Stomach (tissue), 8 donors: ENCODE measurements at regions not wholly inside any gene's neighbourhood (a gene's known extent, or its start where the extent isn't known, plus 50 kb on each side); places are given as distances from the start of the nearest gene placed in this dataset.

Source experiments
- DNase-seq, 2 donors: peaks; one replicate each; pipeline versions ENCODE4 v3.0.0 to v3.0.0-alpha.2; 2013 to 2019
- H3K27ac ChIP-seq, 5 donors: fragments of 200-600 bp in 4 of 5; sonication (generic) in 4 of 5; one replicate each; pipeline ENCODE4 v1.5.1; 2013 to 2019; ENCODE audit warnings: mild to moderate bottlenecking in 1 of 5, moderate library complexity in 1 of 5
- H3K27me3 ChIP-seq, 3 donors: fragments of 200-600 bp; sonication (generic); one replicate each; pipeline ENCODE4 v1.5.1; 2017 to 2019; ENCODE audit warnings: mixed run types in 1 of 3
- H3K36me3 ChIP-seq, 4 donors: fragments of 200-600 bp; sonication (generic); 1 replicate in 3 of 4; 2 replicates in 1 of 4; pipeline ENCODE4 v1.5.1; 2016 to 2019
- H3K4me1 ChIP-seq, 4 donors: fragments of 200-600 bp; sonication (generic); one replicate each; pipeline ENCODE4 v1.5.1; 2016 to 2019
- H3K4me3 ChIP-seq, 4 donors: fragments of 200-600 bp; sonication (generic) in 3 of 4; one replicate each; pipeline ENCODE4 v1.5.1; 2016 to 2019; ENCODE audit warnings: mild to moderate bottlenecking in 1 of 4
- H3K9me3 ChIP-seq, 4 donors: fragments of 200-600 bp; sonication (generic); one replicate each; pipeline ENCODE4 v1.5.1; 2016 to 2019
- EP300 ChIP-seq: sonication (generic); formaldehyde crosslinking; IDR thresholded peaks from one replicate; pipeline ENCODE4 v1.6.1; 2017; ENCODE audit warnings: antibody characterized with exemption
- POLR2A ChIP-seq, 4 donors: fragments of 450-650 bp; IDR thresholded peaks; one replicate each; pipeline ENCODE4 v1.6.1; 2016; ENCODE audit warnings: antibody characterized with exemption in 4 of 4, control low read depth in 2 of 4, mild to moderate bottlenecking in 1 of 4, moderate library complexity in 1 of 4
- POLR2AphosphoS5 ChIP-seq, 3 donors: sonication (generic); formaldehyde crosslinking; IDR thresholded peaks; one replicate each; pipeline ENCODE4 v1.6.1; 2016; ENCODE audit warnings: antibody characterized with exemption in 3 of 3
- WGBS, 5 donors: extraction: QIAGEN DNeasy Blood & Tissue Kit in 3 of 5; methylation state at CpG; one replicate each; pipeline versions ENCODE4 v1.1.5 to v1.1.7; 2013 to 2018; 5-methylcytosine and 5-hydroxymethylcytosine counted together
- intact Hi-C: fragments of 100-400 bp; cut with DNase I; formaldehyde crosslinking; loops from one replicate; pipeline ENCODE4 v1.15.1; 2023; ENCODE audit warnings: low total_unique reads
- TF ChIP-seq, protein P1 (sequence below), 7 experiments: fragments of 450-650 bp in 4 of 7; fragments of 200-600 bp in 3 of 7; sonication (generic) in 3 of 7; IDR thresholded peaks; one replicate each; pipeline ENCODE4 v1.5.1; 2016 to 2019; ENCODE audit warnings: antibody characterized with exemption in 7 of 7, control low read depth in 2 of 7, mild to moderate bottlenecking in 1 of 7
- donor health status: healthy with polysubstance abuse.
- donor health status: Bipolar disorder and iron deficiency.
- donor health status: healthy.

DNA sequence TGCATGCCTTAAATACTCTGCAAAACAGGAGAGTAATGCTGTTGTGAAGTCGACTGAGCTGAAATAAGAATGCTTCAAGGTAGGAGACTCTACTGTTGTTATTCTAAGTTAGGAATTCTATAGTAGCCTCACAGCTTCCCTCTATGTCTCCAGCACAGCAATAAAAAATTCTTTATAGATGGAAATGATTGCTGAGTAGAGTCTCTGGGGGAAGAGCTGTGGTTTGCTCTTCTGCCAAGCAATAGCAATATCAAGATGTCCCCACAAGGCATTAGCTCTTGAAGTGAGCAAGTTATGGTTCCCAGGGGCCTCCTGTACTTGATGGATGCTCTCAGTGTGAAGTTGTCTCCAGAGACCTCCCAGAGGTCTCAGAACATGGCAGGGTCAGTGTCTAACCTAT is 880.6 kb upstream of the FRG1 start:
- DNase-seq, result no peak

DNA sequence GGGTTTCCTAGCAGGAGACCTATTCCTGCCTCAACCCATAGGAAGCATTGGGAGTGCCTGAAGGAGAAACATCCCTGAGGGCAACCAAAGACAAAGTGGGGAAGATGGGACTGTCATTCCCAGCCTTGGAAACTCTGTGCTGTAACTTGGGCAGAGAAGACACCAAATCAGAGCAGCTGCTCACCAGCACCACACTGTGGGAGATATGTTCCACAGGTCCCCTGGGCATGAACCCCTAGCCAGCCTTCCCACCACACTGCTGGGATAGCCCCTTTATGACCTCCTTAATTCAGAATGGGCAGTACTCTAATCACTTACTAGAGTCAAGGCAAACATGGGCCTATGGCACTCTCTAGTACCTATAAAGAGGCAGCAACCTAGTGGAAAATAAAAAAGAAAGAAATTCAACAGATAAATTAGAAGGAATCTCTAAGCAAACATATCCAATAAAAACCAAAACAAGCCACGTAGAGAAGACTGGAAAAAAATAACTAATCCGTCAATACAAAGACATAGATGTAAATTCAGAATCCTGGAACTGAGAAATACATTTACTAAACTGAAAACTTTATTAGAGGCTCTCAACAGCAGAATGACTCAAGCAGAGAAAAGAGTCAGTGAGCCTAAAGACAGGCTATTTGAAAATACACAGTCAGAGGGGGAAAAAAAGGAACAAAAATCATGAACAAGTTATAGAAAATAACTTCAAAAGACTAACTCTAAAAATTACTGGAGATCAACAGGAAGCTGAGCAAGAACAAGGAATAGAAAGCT is 878.4 kb upstream of the FRG1 start:
- peaks cover 0 to 13% (median 9%) of the 10 kb centered on the region in 4 donors for H3K9me3 ChIP-seq

More for the DNA sequence above, 880.6 kb upstream of the FRG1 start:
- no peaks in the 10 kb centered on the region for H3K36me3 ChIP-seq
- no peak overlapping the region for H3K27ac ChIP-seq
- H3K4me1 ChIP-seq, result no peaks in the 10 kb centered on the region
- TF ChIP-seq, protein P1, sequence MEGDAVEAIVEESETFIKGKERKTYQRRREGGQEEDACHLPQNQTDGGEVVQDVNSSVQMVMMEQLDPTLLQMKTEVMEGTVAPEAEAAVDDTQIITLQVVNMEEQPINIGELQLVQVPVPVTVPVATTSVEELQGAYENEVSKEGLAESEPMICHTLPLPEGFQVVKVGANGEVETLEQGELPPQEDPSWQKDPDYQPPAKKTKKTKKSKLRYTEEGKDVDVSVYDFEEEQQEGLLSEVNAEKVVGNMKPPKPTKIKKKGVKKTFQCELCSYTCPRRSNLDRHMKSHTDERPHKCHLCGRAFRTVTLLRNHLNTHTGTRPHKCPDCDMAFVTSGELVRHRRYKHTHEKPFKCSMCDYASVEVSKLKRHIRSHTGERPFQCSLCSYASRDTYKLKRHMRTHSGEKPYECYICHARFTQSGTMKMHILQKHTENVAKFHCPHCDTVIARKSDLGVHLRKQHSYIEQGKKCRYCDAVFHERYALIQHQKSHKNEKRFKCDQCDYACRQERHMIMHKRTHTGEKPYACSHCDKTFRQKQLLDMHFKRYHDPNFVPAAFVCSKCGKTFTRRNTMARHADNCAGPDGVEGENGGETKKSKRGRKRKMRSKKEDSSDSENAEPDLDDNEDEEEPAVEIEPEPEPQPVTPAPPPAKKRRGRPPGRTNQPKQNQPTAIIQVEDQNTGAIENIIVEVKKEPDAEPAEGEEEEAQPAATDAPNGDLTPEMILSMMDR (IDR thresholded peaks at IDR 0.05), result no peak
- no peak for TF ChIP-seq POLR2A (IDR thresholded peaks at IDR 0.05)
- no peak for TF ChIP-seq EP300
- no peak for TF ChIP-seq POLR2AphosphoS5 (IDR thresholded peaks at IDR 0.05)
- H3K4me3 ChIP-seq, result no peak overlapping the region
- intact Hi-C loops, result no loop called here
- WGBS, 5 donors, result 41 to 71% (median 67%) methylated on average over 1 of the region's 1 CpG
- peaks cover 0 to 13% (median 9%) of the 10 kb centered on the region in 4 donors for H3K9me3 ChIP-seq
- H3K27me3 ChIP-seq, result no peaks in the 10 kb centered on the region

DNA sequence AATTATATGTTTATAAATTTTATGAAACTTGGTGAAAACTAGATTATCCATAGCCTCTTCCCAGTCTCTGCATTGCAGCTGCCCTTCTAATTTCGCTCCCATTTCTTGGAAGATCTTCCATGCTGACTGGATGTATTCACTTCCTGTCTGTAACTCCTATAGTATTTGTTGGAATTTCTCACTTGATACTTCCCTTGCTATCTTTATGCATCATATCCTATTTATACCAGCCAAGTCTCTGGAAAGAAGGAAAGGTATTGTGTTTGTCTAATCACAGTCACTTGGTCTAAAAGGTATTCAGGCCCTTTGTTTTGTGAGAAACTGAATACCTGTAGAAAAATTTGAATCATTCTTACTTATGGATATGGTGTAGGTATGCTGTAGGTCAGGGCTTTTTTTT is 870.9 kb upstream of the FRG1 start:
- Histone ChIP-seq H3K9me3 (no peaks in the 10 kb centered on the region), H3K27ac (no peak overlapping the region), H3K4me1 (no peaks in the 10 kb centered on the region), H3K27me3 (no peaks in the 10 kb centered on the region), H3K4me3 (no peak overlapping the region), H3K36me3 (no peaks in the 10 kb centered on the region)
- no peak for DNase-seq
- intact Hi-C loops, result no loop called here
- TF ChIP-seq POLR2A (IDR thresholded peaks at IDR 0.05) (no peak), EP300 (no peak), POLR2AphosphoS5 (IDR thresholded peaks at IDR 0.05) (no peak)
- TF ChIP-seq, protein P1 (IDR thresholded peaks at IDR 0.05), result no peak
- WGBS, 5 donors, result 62 to 79% (median 72%) methylated on average over 1 of the region's 1 CpG

More for the DNA sequence above, 878.4 kb upstream of the FRG1 start:
- Histone ChIP-seq H3K36me3 (no peaks in the 10 kb centered on the region), H3K27ac (no peak overlapping the region), H3K4me3 (no peak overlapping the region), H3K27me3 (no peaks in the 10 kb centered on the region), H3K4me1 (no peaks in the 10 kb centered on the region)
- WGBS, 5 donors, result 69 to 81% (median 80%) methylated on average over 2 of the region's 2 CpGs
- intact Hi-C loops, result no loop called here
- TF ChIP-seq, protein P1 (IDR thresholded peaks at IDR 0.05), result no peak
- DNase-seq, result no peak

DNA sequence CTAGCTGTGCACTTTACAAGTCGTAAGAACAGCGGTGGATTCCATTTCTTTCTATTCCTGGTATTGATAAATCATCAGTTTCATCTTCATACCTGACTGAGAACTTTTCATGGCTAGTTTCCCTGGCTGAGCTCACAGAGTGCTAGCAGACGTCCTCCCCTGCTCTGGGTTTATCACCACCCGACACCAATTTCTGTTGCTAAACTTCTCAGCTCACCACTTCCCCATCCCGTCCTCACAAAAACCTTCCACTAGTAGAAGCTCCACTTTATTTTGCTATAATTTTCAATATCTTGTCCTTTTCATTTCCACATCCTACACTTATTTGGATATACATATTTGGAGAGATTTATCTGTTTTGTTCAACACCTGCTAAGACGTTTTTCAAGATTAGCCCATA is 869.4 kb upstream of the FRG1 start:
- 67 to 79% (median 76%) methylated on average over 6 of the region's 6 CpGs for WGBS, 5 donors

More for the DNA sequence above, 869.4 kb upstream of the FRG1 start:
- no peaks in the 10 kb centered on the region for H3K27me3 ChIP-seq
- H3K4me3 ChIP-seq, result no peak overlapping the region
- no peak for DNase-seq
- no peaks in the 10 kb centered on the region for H3K9me3 ChIP-seq
- intact Hi-C loops, result no loop called here
- TF ChIP-seq POLR2A (IDR thresholded peaks at IDR 0.05) (no peak), POLR2AphosphoS5 (IDR thresholded peaks at IDR 0.05) (no peak), EP300 (no peak)
- TF ChIP-seq, protein P1 (IDR thresholded peaks at IDR 0.05), result no peak
- H3K36me3 ChIP-seq, result no peaks in the 10 kb centered on the region
- no peaks in the 10 kb centered on the region for H3K4me1 ChIP-seq
- no peak overlapping the region for H3K27ac ChIP-seq
